IPS DF 6.9 (cell line): ENCODE measurements at regions not wholly inside any gene's neighbourhood (a gene's known extent, or its start where the extent isn't known, plus 50 kb on each side); places are given as distances from the start of the nearest gene placed in this dataset.

Source experiments
- DNase-seq: peaks from one replicate; pipeline ENCODE4 v3.0.0-alpha.2; 2013; ENCODE audit warnings: low read depth, low spot score
- H3K27ac ChIP-seq: one replicate; pipeline ENCODE4 v1.5.1; 2013; ENCODE audit warnings: low read length, control low read depth
- H3K27me3 ChIP-seq: 2 replicates; pipeline ENCODE4 v1.6.1; 2013; ENCODE audit warnings: mild to moderate bottlenecking, low read length; ENCODE audit not compliant: control insufficient read depth, insufficient read depth
- H3K36me3 ChIP-seq: 2 replicates; pipeline ENCODE4 v1.6.1; 2013; ENCODE audit warnings: low read length; ENCODE audit not compliant: control insufficient read depth, insufficient read depth
- H3K4me1 ChIP-seq: 2 replicates; pipeline ENCODE4 v1.6.1; 2013; ENCODE audit warnings: low read length; ENCODE audit not compliant: control insufficient read depth, insufficient read depth
- H3K4me3 ChIP-seq: 2 replicates; pipeline ENCODE4 v1.5.1; 2013; ENCODE audit warnings: mild to moderate bottlenecking, low read length
- H3K9me3 ChIP-seq: 2 replicates; pipeline ENCODE4 v1.6.1; 2013; ENCODE audit warnings: low read length, inconsistent platforms; ENCODE audit not compliant: control insufficient read depth, insufficient read depth
- WGBS: extraction: QIAGEN DNeasy Blood & Tissue Kit; methylation state at CpG from one replicate; pipeline ENCODE4 v1.1.7; 2013; ENCODE audit warnings: mixed read lengths, missing lambda C conversion rate; ENCODE audit not compliant: insufficient read length, insufficient coverage; 5-methylcytosine and 5-hydroxymethylcytosine counted together

- no peak overlapping the region for H3K4me3 ChIP-seq
- H3K36me3 ChIP-seq, result peaks cover 3% of the 10 kb centered on the region; the same call in 1 of the 2 replicates
- H3K27ac ChIP-seq, result no peak overlapping the region
- no peaks in the 10 kb centered on the region for H3K4me1 ChIP-seq
- no peaks in the 10 kb centered on the region for H3K9me3 ChIP-seq
- DNase-seq, result no peak
- no peaks in the 10 kb centered on the region for H3K27me3 ChIP-seq
- whole genome bisulfite sequencing, result no CpG with 5 or more reads among the region's 4 CpGs
Observed at GRCh38 chr7:66575398-66575797, 53.3 kb upstream of the KCTD7 start.

- DNase-seq, result no peak
- WGBS, result no CpG with 5 or more reads among the region's 7 CpGs
- H3K4me1 ChIP-seq, result no peaks in the 10 kb centered on the region
- no peak overlapping the region for H3K27ac ChIP-seq
- H3K9me3 ChIP-seq, result no peaks in the 10 kb centered on the region
- H3K4me3 ChIP-seq, result no peak overlapping the region
- no peaks in the 10 kb centered on the region for H3K27me3 ChIP-seq
- H3K36me3 ChIP-seq, result peaks cover 3% of the 10 kb centered on the region; the same call in 1 of the 2 replicates
Observed at GRCh38 chr7:66576646-66577045, 52.0 kb upstream of the KCTD7 start.
